ENCODE measurements at regions not wholly inside any gene's neighbourhood (a gene's known extent, or its start where the extent isn't known, plus 50 kb on each side); places are given as distances from the start of the nearest gene placed in this dataset.

DNA sequence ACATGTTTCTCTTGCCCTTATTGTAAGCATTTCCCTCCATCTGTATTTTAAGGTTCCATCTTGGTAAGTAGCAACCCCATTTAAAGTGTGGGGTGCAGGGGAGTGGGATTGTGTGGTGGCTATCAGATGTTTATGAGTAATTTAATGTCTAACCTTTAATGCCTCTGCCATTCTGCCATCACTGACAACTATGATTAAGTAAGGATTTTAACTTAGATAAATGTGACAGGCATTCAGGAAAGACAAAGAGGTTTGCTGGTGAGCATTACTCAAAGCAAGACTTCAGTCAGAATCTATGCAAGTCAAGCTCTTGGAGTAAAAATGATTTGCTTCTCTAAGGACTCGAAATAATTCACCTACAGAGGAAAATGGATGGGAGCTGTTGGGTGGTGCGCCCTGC, 143.0 kb downstream of the NXNL2 start:
- no peak for TF ChIP-seq EZH2 (IDR thresholded peaks at IDR 0.05; ENCODE audit: borderline replicate concordance, insufficient read depth, low read depth, low read length, poor library complexity, severe bottlenecking)
- TF ChIP-seq, protein P1, sequence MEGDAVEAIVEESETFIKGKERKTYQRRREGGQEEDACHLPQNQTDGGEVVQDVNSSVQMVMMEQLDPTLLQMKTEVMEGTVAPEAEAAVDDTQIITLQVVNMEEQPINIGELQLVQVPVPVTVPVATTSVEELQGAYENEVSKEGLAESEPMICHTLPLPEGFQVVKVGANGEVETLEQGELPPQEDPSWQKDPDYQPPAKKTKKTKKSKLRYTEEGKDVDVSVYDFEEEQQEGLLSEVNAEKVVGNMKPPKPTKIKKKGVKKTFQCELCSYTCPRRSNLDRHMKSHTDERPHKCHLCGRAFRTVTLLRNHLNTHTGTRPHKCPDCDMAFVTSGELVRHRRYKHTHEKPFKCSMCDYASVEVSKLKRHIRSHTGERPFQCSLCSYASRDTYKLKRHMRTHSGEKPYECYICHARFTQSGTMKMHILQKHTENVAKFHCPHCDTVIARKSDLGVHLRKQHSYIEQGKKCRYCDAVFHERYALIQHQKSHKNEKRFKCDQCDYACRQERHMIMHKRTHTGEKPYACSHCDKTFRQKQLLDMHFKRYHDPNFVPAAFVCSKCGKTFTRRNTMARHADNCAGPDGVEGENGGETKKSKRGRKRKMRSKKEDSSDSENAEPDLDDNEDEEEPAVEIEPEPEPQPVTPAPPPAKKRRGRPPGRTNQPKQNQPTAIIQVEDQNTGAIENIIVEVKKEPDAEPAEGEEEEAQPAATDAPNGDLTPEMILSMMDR (IDR thresholded peaks at IDR 0.05): no peak
- no peaks in the 10 kb centered on the region for H3K79me2 ChIP-seq (ENCODE audit: control insufficient read depth, insufficient read depth, low read length)
- Mint-ChIP-seq H3K4me1 (no peaks in the 10 kb centered on the region), H3K4me3 (no peak overlapping the region), H3K9me3 (ENCODE audit: insufficient read depth) (no peaks in the 10 kb centered on the region), H3K27me3 (peaks cover 5% of the 10 kb centered on the region), H3K27ac (no peak overlapping the region)
- H2AFZ ChIP-seq (ENCODE audit: insufficient read depth, low read depth, low read length, poor library complexity, severe bottlenecking): no peak overlapping the region
- no peaks in the 10 kb centered on the region for H4K20me1 ChIP-seq (ENCODE audit: control insufficient read depth, insufficient read depth, low read length, poor library complexity, severe bottlenecking)
- POLR2A ChIA-PET: no interaction called here
- ATAC-seq (ENCODE audit: low read depth): no peak
- no peak overlapping the region for H3K27ac ChIP-seq (ENCODE audit: low read length in 2 of 2)
- no peaks in the 10 kb centered on the region for H3K27me3 ChIP-seq (replicated peaks in 1 of 4; ENCODE audit: control extremely low read depth in 1 of 4, control insufficient read depth in 3 of 4, insufficient read depth in 4 of 4, low read length in 3 of 4)
- H3K4me2 ChIP-seq (replicated peaks; ENCODE audit: low read depth, low read length, poor library complexity, severe bottlenecking): no peak overlapping the region
- WGBS (ENCODE audit: insufficient coverage): no CpG with 5 or more reads among the region's 2 CpGs
- H3K4me1 ChIP-seq (ENCODE audit: control insufficient read depth in 2 of 2, insufficient read depth in 2 of 2, low read length in 2 of 2): no peaks in the 10 kb centered on the region
- CTCF ChIA-PET: no interaction called here
- no peak for DNase-seq
- H3K4me3 ChIP-seq (ENCODE audit: control extremely low read depth in 1 of 5, extremely low read depth in 1 of 5, insufficient read depth in 1 of 5, low read depth in 2 of 5, low read length in 4 of 5): no peak overlapping the region
- H3K9me3 ChIP-seq (ENCODE audit: control extremely low read depth in 1 of 3, control insufficient read depth in 2 of 3, insufficient read depth in 1 of 3, low read length in 2 of 3): no peaks in the 10 kb centered on the region
- intact Hi-C loops (cut with micrococcal nuclease): no loop called here
- H3K9ac ChIP-seq (ENCODE audit: low read length): no peak overlapping the region
- H3K36me3 ChIP-seq (replicated peaks in 1 of 2; ENCODE audit: control extremely low read depth in 1 of 2, control insufficient read depth in 1 of 2, extremely low read depth in 1 of 2, insufficient read depth in 2 of 2, low read length in 1 of 2): no peaks in the 10 kb centered on the region

DNA sequence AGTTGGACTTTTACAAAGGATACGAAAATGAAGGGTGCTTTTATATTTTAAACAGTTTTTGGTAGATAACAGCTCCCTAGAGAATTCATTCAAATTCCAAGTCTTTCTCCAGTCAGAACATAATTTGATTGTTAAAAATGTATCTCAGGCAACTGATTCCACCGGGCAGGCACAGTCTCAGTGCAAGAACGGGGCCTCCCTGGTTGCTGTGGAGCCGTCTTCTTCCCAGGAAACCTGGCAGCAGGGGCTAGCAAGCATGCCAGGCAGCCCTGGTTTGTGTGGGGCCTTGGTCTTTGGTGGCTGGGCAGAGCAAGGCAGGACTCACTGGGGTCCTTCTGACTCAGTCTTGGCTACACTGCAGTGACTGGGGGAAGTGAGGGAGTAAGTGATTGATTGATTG, 143.5 kb downstream of the NXNL2 start:
- ChIA-PET POLR2A (no interaction called here), CTCF (no interaction called here)
- Histone ChIP-seq H3K27ac (ENCODE audit: low read length in 2 of 2) (no peak overlapping the region), H3K9me3 (ENCODE audit: control extremely low read depth in 1 of 3, control insufficient read depth in 2 of 3, insufficient read depth in 1 of 3, low read length in 2 of 3) (no peaks in the 10 kb centered on the region), H3K4me1 (ENCODE audit: control insufficient read depth in 2 of 2, insufficient read depth in 2 of 2, low read length in 2 of 2) (no peaks in the 10 kb centered on the region), H3K9ac (ENCODE audit: low read length) (no peak overlapping the region), H3K4me2 (replicated peaks; ENCODE audit: low read depth, low read length, poor library complexity, severe bottlenecking) (no peak overlapping the region), H3K27me3 (replicated peaks in 1 of 4; ENCODE audit: control extremely low read depth in 1 of 4, control insufficient read depth in 3 of 4, insufficient read depth in 4 of 4, low read length in 3 of 4) (no peaks in the 10 kb centered on the region), H4K20me1 (ENCODE audit: control insufficient read depth, insufficient read depth, low read length, poor library complexity, severe bottlenecking) (no peaks in the 10 kb centered on the region), H3K79me2 (ENCODE audit: control insufficient read depth, insufficient read depth, low read length) (no peaks in the 10 kb centered on the region), H2AFZ (ENCODE audit: insufficient read depth, low read depth, low read length, poor library complexity, severe bottlenecking) (no peak overlapping the region), H3K36me3 (replicated peaks in 1 of 2; ENCODE audit: control extremely low read depth in 1 of 2, control insufficient read depth in 1 of 2, extremely low read depth in 1 of 2, insufficient read depth in 2 of 2, low read length in 1 of 2) (no peaks in the 10 kb centered on the region), H3K4me3 (ENCODE audit: control extremely low read depth in 1 of 5, extremely low read depth in 1 of 5, insufficient read depth in 1 of 5, low read depth in 2 of 5, low read length in 4 of 5) (no peak overlapping the region)
- H3K4me1 Mint-ChIP-seq: no peaks in the 10 kb centered on the region
- H3K4me3 Mint-ChIP-seq: no peak overlapping the region
- WGBS (ENCODE audit: insufficient coverage): 94% methylated on average over 3 of the region's 4 CpGs
- no peak overlapping the region for H3K27ac Mint-ChIP-seq
- intact Hi-C loops (cut with micrococcal nuclease): no loop called here
- no peak for ATAC-seq (ENCODE audit: low read depth)
- TF ChIP-seq, protein P1 (IDR thresholded peaks at IDR 0.05): no peak
- TF ChIP-seq EZH2 (IDR thresholded peaks at IDR 0.05; ENCODE audit: borderline replicate concordance, insufficient read depth, low read depth, low read length, poor library complexity, severe bottlenecking): no peak
- H3K9me3 Mint-ChIP-seq (ENCODE audit: insufficient read depth): no peaks in the 10 kb centered on the region
- peaks cover 5% of the 10 kb centered on the region for H3K27me3 Mint-ChIP-seq
- DNase-seq: no peak

Measured in B cell (primary cell).